ENCODE measurements at regions not wholly inside any gene's neighbourhood (a gene's known extent, or its start where the extent isn't known, plus 50 kb on each side); places are given as distances from the start of the nearest gene placed in this dataset.

GRCh38 chr10:89119651-89120050 is 87.5 kb downstream of the CH25H start:
- TF ChIP-seq CTCF (IDR thresholded peaks at IDR 0.05; ENCODE audit: borderline replicate concordance, control extremely low read depth, extremely low read depth, insufficient read depth, missing control alignments) = no peak
- in situ Hi-C loops (cut with MboI; ENCODE audit: low sequenced_read_pairs, unreplicated experiment) = no loop called here
- DNase-seq (ENCODE audit: low spot score) = no peak

GRCh38 chr10:89118091-89118490 is 89.0 kb downstream of the CH25H start:
- in situ Hi-C loops (cut with MboI; ENCODE audit: low sequenced_read_pairs, unreplicated experiment) = no loop called here
- no peak for TF ChIP-seq CTCF (IDR thresholded peaks at IDR 0.05; ENCODE audit: borderline replicate concordance, control extremely low read depth, extremely low read depth, insufficient read depth, missing control alignments)
- DNase-seq (ENCODE audit: low spot score) = no peak

- no peak for DNase-seq (ENCODE audit: low spot score)
- no peak for TF ChIP-seq CTCF (IDR thresholded peaks at IDR 0.05; ENCODE audit: borderline replicate concordance, control extremely low read depth, extremely low read depth, insufficient read depth, missing control alignments)
- in situ Hi-C loops (cut with MboI; ENCODE audit: low sequenced_read_pairs, unreplicated experiment) = no loop called here
These were observed 91.1 kb downstream of the CH25H start for GRCh38 chr10:89115876-89116627.

- in situ Hi-C loops (cut with MboI; ENCODE audit: low sequenced_read_pairs, unreplicated experiment) = no loop called here
- no peak for TF ChIP-seq CTCF (IDR thresholded peaks at IDR 0.05; ENCODE audit: borderline replicate concordance, control extremely low read depth, extremely low read depth, insufficient read depth, missing control alignments)
- DNase-seq (ENCODE audit: low spot score) = no peak
These were observed 92.1 kb downstream of the CH25H start for GRCh38 chr10:89114846-89115625.

GRCh38 chr10:89102735-89103134 is 104.4 kb downstream of the CH25H start:
- in situ Hi-C loops (cut with MboI; ENCODE audit: low sequenced_read_pairs, unreplicated experiment) = no loop called here
- DNase-seq (ENCODE audit: low spot score) = no peak
- no peak for TF ChIP-seq CTCF (IDR thresholded peaks at IDR 0.05; ENCODE audit: borderline replicate concordance, control extremely low read depth, extremely low read depth, insufficient read depth, missing control alignments)

GRCh38 chr10:89101943-89102342 is 105.2 kb downstream of the CH25H start:
- DNase-seq (ENCODE audit: low spot score) = no peak
- no peak for TF ChIP-seq CTCF (IDR thresholded peaks at IDR 0.05; ENCODE audit: borderline replicate concordance, control extremely low read depth, extremely low read depth, insufficient read depth, missing control alignments)
- in situ Hi-C loops (cut with MboI; ENCODE audit: low sequenced_read_pairs, unreplicated experiment) = no loop called here

Data from GM13976 (cell line).